Mucosa of rectum (tissue), 2 donors: ENCODE measurements at regions not wholly inside any gene's neighbourhood (a gene's known extent, or its start where the extent isn't known, plus 50 kb on each side); places are given as distances from the start of the nearest gene placed in this dataset.

Experiments used
- H3K27ac ChIP-seq, 2 donors: one replicate each; pipeline ENCODE4 v1.7.0; 2013; ENCODE audit warnings: inconsistent platforms in 2 of 2, low read depth in 2 of 2, low read length in 2 of 2
- H3K27me3 ChIP-seq, 2 donors: one replicate each; pipeline ENCODE4 v1.7.0; 2013; ENCODE audit warnings: low read length in 2 of 2; ENCODE audit not compliant: control insufficient read depth in 2 of 2, insufficient read depth in 2 of 2
- H3K36me3 ChIP-seq, 2 donors: one replicate each; pipeline ENCODE4 v1.7.0; 2013; ENCODE audit warnings: low read length in 2 of 2; ENCODE audit not compliant: control insufficient read depth in 2 of 2, insufficient read depth in 2 of 2
- H3K4me1 ChIP-seq, 2 donors: one replicate each; pipeline ENCODE4 v1.7.0; 2013; ENCODE audit warnings: low read length in 2 of 2, mild to moderate bottlenecking in 1 of 2; ENCODE audit not compliant: control insufficient read depth in 2 of 2, insufficient read depth in 2 of 2
- H3K4me3 ChIP-seq, 2 donors: one replicate each; pipeline ENCODE4 v1.7.0; 2013; ENCODE audit warnings: low read length in 2 of 2
- H3K9ac ChIP-seq, 2 donors: one replicate each; pipeline ENCODE4 v1.7.0; 2013; ENCODE audit warnings: low read length in 2 of 2, low read depth in 1 of 2, mild to moderate bottlenecking in 1 of 2
- H3K9me3 ChIP-seq, 2 donors: one replicate each; pipeline ENCODE4 v1.7.0; 2013; ENCODE audit warnings: low read length in 2 of 2; ENCODE audit not compliant: control insufficient read depth in 2 of 2
- donor health status: healthy.
- donor health status: Normal muscosa, but diverticular disease.

DNA sequence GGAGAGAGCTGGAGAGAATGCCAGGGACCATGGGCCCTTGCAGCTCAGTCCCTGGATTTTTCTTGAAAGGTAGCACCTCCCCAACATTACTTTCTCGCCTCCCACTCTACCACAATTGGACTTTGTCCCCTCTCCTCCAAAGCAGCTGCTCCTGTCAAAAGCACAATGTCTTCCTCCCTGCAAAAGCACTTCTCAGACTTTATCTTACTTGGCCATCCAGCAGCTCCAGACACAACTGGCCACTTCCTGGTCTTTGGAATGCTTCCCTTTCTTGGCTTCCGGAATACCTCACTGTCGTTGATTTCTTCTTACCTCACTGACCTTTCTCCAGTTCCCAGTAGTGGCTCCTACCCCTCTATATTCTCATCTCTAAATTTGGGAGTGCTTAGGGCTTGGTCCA is 134.6 kb upstream of the PROK2 start:
- H3K27ac ChIP-seq: no peak overlapping the region
- H3K4me3 ChIP-seq: no peak overlapping the region
- H3K9me3 ChIP-seq: no peaks in the 10 kb centered on the region
- no peak overlapping the region for H3K9ac ChIP-seq
- H3K4me1 ChIP-seq: no peaks in the 10 kb centered on the region
- no peaks in the 10 kb centered on the region for H3K27me3 ChIP-seq
- no peaks in the 10 kb centered on the region for H3K36me3 ChIP-seq

GRCh38 chr3:71917545-71917944 is 132.6 kb upstream of the PROK2 start:
- Histone ChIP-seq H3K36me3 (no peaks in the 10 kb centered on the region), H3K27me3 (no peaks in the 10 kb centered on the region), H3K9ac (no peak overlapping the region), H3K27ac (no peak overlapping the region), H3K4me3 (no peak overlapping the region), H3K4me1 (no peaks in the 10 kb centered on the region), H3K9me3 (no peaks in the 10 kb centered on the region)

DNA sequence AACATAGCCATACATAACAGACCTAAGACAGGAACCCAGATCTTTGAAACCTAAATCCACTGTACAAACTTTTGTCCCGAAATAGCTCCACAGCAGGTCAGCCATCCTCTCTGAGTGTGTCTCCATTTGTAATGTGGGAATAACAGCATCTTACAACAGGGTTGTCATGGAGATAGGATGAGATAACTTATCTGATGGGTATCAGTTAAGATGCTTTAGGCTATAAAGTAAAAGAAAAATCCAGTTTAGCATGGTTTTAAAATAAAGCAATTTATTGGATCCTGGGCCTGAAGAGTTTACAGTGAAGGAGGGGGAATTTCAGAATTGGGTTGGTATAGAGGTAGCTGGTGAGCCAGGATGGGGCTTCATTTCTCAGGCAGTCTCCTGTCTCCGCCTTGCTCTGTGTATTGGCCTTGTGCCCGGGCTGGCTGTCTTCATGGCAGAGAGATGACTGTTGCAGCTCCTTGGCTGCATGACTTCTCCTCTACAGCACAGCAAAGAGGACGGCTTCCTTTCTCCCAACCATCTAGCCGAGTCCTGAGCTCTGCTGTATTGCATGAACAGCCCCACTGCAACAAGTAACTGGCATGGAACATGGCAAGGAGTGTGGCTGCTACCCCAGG is 131.9 kb upstream of the PROK2 start:
- Histone ChIP-seq H3K4me3 (no peak overlapping the region), H3K36me3 (no peaks in the 10 kb centered on the region), H3K27ac (no peak overlapping the region), H3K27me3 (no peaks in the 10 kb centered on the region), H3K9me3 (no peaks in the 10 kb centered on the region), H3K9ac (no peak overlapping the region), H3K4me1 (no peaks in the 10 kb centered on the region)

DNA sequence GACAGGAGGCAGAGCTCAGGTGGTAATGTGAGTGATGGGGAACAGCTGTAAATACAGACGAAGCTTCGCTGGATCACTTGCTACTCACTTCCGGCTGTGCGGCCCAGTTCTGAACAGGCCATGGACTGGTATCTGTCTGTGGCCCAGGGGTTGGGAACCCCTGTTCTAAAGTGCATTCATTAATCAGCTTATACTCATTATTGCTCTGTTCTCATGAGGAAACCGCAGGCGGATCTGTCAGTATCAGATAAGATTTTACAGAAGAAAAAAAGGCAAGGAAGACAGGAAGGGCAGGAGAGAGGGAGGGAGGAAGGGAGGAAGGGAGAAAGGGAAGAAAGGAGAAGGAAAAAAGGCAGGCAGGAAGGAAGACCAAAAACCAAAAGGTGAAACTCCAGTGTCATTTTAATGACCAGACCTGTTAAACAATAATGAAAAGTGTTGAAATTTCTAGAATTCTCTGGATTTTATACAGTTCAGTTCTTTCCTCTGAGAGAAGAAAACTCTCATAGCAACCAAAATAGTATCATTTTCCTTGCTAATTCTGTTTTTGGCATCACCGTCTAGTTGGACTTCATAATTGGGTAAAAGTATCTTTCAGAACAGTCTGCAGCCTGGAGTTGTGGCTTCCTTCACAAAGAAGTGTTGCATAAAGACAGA is 128.0 kb upstream of the PROK2 start:
- Histone ChIP-seq H3K4me3 (no peak overlapping the region), H3K9ac (no peak overlapping the region), H3K27ac (no peak overlapping the region), H3K27me3 (peaks cover 0 to 4% of the 10 kb centered on the region in 2 donors), H3K4me1 (peaks cover 0 to 1% of the 10 kb centered on the region in 2 donors), H3K36me3 (no peaks in the 10 kb centered on the region), H3K9me3 (no peaks in the 10 kb centered on the region)

- no peaks in the 10 kb centered on the region for H3K36me3 ChIP-seq
- no peak overlapping the region for H3K9ac ChIP-seq
- H3K9me3 ChIP-seq: no peaks in the 10 kb centered on the region
- no peak overlapping the region for H3K27ac ChIP-seq
- peaks cover 0 to 4% of the 10 kb centered on the region in 2 donors for H3K4me1 ChIP-seq
- peaks cover 0 to 4% of the 10 kb centered on the region in 2 donors for H3K27me3 ChIP-seq
- H3K4me3 ChIP-seq: no peak overlapping the region
Observed at GRCh38 chr3:71910108-71910507, 125.2 kb upstream of the PROK2 start.

- peaks cover 0 to 4% of the 10 kb centered on the region in 2 donors for H3K4me1 ChIP-seq
- H3K9ac ChIP-seq: no peak overlapping the region
- no peaks in the 10 kb centered on the region for H3K36me3 ChIP-seq
- H3K27ac ChIP-seq: no peak overlapping the region
- H3K4me3 ChIP-seq: no peak overlapping the region
- no peaks in the 10 kb centered on the region for H3K9me3 ChIP-seq
- H3K27me3 ChIP-seq: peaks cover 0 to 4% of the 10 kb centered on the region in 2 donors
Observed at GRCh38 chr3:71907996-71908395, 123.0 kb upstream of the PROK2 start.

GRCh38 chr3:71906976-71907375 is 122.0 kb upstream of the PROK2 start:
- no peak overlapping the region for H3K4me3 ChIP-seq
- peaks cover 0 to 4% of the 10 kb centered on the region in 2 donors for H3K27me3 ChIP-seq
- H3K4me1 ChIP-seq: peaks cover 0 to 4% of the 10 kb centered on the region in 2 donors
- no peaks in the 10 kb centered on the region for H3K9me3 ChIP-seq
- no peaks in the 10 kb centered on the region for H3K36me3 ChIP-seq
- H3K9ac ChIP-seq: no peak overlapping the region
- no peak overlapping the region for H3K27ac ChIP-seq

DNA sequence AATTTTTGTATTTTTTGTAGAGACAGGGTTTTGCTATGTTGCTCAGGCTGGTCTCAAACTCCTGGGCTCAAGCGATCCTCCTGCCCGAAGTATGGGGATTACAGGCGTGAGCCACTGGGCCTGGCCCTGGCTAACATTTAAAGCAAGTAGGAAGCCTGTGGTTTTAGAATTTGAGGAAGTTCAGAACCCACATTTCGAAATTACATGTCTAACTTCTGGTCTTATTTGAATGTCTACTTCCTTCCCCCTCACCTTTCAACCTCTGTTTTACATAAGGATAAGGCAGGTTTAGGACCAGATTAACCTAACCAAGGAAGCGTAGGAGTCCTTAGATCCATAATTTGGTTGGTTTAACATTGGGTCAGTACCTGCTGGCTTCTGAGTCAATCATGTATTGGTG is 120.5 kb upstream of the PROK2 start:
- Histone ChIP-seq H3K9ac (no peak overlapping the region), H3K9me3 (no peaks in the 10 kb centered on the region), H3K27me3 (peaks cover 0 to 4% of the 10 kb centered on the region in 2 donors)

GRCh38 chr3:71903936-71904335 is 119.0 kb upstream of the PROK2 start:
- H3K4me1 ChIP-seq: peaks cover 0 to 4% of the 10 kb centered on the region in 2 donors
- no peaks in the 10 kb centered on the region for H3K9me3 ChIP-seq
- H3K27ac ChIP-seq: no peak overlapping the region
- no peak overlapping the region for H3K9ac ChIP-seq
- H3K36me3 ChIP-seq: no peaks in the 10 kb centered on the region
- no peak overlapping the region for H3K4me3 ChIP-seq
- H3K27me3 ChIP-seq: peaks cover 0 to 2% of the 10 kb centered on the region in 2 donors

More for the DNA sequence above, 120.5 kb upstream of the PROK2 start:
- Histone ChIP-seq H3K27ac (no peak overlapping the region), H3K4me1 (peaks cover 0 to 4% of the 10 kb centered on the region in 2 donors), H3K36me3 (no peaks in the 10 kb centered on the region), H3K4me3 (no peak overlapping the region)

- no peaks in the 10 kb centered on the region for H3K36me3 ChIP-seq
- no peak overlapping the region for H3K27ac ChIP-seq
- H3K4me1 ChIP-seq: peaks cover 0 to 4% of the 10 kb centered on the region in 2 donors
- no peaks in the 10 kb centered on the region for H3K27me3 ChIP-seq
- H3K9me3 ChIP-seq: no peaks in the 10 kb centered on the region
- H3K9ac ChIP-seq: no peak overlapping the region
- no peak overlapping the region for H3K4me3 ChIP-seq
Observed at GRCh38 chr3:71903112-71903495, 118.2 kb upstream of the PROK2 start.
